SK-MEL-5 (cell line): ENCODE measurements at regions not wholly inside any gene's neighbourhood (a gene's known extent, or its start where the extent isn't known, plus 50 kb on each side); places are given as distances from the start of the nearest gene placed in this dataset.

Source experiments
- DNase-seq: peaks from one replicate; pipeline ENCODE4 v3.0.0-alpha.2; 2016; ENCODE audit warnings: low read depth, low spot score
- in situ Hi-C: cut with HindIII; loops from 2 replicates; pipeline ENCODE4 v1.10.0; 2016; ENCODE audit warnings: low sequenced_read_pairs, high pct_unique_total_duplicates, low pct_unique_long_range_greater_than_20kb

DNA sequence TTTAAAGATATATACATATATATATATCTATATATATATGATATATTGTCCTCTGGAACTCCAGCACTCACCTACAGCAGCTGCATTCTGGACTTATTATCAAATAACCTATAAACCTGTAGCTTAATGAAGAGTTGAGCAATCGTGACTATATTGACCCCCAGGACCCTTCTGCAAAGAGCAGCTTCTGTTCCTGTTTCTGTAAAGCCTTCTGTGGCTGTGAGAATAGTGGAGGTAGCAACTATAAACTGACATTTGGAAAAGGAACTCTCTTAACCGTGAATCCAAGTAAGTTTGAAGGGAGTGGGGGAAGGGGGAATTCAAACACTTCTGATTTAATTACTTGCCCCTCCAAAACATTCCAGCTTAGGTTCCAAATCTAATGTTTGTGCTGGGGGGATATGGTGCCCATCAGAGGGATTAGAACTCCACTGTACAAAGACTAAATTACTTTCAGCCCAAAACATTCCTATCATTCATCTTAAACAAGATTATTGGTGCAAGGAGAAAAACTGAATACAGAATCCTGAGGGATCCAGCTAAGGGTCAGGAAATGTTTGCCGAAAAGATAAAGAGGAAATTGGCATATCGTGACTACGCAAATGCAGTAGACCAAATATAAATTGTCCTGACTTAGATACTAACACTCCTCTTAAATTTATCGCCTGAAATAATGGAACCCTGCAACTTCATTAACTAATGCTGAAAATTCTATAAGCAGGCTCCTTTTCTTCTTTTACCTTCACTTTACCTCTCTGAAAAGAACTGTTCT lies 106.1 kb downstream of the DAD1 start:
- in situ Hi-C loops = no loop called here
- no peak for DNase-seq

DNA sequence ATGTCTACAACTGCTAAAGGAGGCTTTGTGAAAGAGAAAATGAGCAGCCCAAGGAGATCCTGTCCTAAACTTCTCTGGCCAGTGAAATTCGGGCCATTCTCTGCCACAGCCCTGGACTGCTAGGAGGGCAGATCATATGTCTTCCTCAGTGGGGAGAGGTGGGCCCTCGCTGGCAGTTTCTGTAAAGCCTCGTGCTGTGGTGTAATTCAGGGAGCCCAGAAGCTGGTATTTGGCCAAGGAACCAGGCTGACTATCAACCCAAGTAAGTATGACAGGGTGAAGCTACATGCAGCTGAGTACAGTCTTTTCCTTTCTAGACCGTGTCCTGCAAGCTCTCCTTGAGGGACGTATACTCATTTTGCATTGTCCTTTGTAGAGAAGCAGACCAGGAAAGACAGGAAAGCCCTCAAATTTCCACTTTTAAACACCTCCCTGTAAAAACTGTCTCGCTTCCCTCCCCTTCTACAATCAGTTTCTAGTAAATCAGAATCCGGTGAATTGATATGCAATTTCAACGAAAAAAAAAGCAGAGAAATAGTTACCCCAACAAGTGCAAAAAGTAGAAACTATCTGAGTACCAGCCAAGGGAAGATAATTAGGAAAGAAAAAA lies 106.8 kb downstream of the DAD1 start:
- in situ Hi-C loops = no loop called here
- DNase-seq = no peak

DNA sequence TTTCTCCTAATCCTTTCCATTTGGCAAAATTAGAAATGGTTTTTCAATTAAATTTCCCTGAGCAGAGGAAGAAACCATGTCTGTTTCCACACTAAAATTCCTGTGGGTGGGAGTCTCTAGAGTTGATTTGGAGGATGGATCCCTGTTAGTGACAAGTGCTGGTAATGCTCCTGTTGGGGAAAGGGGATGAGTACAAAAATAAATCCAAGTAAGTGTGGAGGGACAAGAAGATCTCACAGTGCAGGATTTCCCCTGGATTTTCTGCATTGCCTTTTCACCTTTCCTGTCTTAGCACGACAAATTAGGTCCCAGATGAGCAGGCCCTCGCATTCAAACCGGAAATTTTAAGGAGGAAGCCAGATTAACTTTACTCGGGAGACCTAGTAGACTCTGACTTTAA lies 107.5 kb downstream of the DAD1 start:
- in situ Hi-C loops = no loop called here

DNA sequence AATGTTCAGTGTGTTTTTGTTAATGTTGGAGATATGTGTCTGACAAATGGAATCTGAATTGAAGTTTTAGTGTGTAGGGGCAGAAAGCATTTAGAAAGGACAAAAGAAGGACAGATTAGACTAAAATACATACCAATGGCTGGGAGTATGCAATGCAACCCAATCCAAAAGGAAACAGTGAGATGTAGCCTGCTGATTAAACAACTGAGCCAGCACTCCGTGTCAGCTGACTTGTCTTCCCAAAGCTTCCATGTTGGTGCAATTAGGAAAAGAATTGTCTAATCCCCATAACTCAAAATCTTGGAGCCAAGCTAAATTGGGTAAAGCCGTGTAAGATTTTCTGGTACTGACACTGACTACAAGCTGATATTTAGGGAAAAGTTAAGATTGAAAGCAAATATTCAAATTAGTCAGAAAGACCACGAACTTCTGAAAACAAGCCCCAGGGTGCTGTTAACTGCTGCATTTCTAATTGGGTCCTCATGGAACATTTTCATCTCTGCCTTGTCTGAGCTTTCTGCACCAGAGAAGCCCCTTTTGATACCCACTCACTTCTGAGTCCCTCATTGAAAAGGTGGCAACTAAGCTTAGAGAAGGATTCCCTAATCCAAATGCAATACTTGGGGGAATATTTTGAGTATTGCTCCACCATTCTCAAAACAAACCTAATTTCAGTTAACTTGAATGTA lies 109.1 kb downstream of the DAD1 start:
- in situ Hi-C loops = no loop called here
- no peak for DNase-seq

More for the DNA sequence above, 107.5 kb downstream of the DAD1 start:
- no peak for DNase-seq

DNA sequence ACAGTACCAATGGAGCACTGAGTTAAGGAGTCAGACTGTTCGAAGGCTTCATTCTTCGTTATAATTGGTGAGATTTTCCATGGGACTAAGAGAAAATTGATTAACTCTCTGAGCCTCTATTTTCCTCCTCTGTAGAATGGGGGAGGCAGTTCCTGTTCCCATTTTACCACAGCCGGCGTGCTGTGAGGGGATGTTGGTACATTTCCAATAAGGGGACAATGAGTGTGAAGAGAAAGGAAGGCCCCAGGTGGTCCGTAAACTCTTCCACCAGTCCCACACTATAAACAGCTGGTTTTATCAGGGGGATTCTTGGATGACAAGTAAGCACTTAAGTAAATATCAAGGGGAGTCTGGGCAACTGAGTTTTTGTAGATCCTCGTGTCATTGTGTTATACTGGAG lies 109.9 kb downstream of the DAD1 start:
- DNase-seq = no peak
- in situ Hi-C loops = no loop called here

DNA sequence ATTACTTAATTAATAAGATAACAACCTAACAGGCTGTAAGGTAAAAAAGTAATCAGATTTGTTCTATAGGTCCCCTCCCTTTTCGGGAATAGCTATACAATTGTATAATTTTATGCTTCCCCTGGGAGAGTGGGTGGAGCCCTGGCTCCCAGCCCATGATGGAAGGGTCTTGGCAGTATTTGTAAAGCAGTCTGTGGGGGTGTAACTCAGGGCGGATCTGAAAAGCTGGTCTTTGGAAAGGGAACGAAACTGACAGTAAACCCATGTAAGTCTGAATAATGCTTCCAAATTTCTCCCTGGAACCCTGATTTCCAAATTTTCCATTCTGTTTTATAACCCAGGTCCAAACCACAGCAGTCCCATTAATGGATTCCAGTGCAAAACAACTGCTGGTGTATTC lies 110.4 kb downstream of the DAD1 start:
- in situ Hi-C loops = no loop called here
- no peak for DNase-seq

DNA sequence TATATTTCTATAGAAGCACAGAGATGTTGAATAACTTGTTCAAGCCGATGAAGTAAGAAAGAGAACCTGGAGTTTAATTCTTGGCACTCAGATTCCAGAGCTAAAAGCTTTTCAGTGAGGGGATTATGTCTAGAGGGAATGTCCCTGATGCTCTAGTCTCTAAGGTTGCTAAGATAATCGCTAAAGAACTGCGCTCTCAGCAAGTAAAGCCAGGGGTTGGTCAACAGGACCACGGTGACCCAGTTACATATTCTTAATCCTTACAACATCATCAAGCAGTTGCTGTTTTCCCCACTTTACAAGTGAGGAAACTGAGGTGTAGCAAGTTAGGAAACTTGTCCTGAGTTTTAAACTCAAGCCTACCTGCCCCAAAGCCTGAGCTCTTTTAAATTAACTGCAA lies 110.8 kb downstream of the DAD1 start:
- no peak for DNase-seq
- in situ Hi-C loops = no loop called here

DNA sequence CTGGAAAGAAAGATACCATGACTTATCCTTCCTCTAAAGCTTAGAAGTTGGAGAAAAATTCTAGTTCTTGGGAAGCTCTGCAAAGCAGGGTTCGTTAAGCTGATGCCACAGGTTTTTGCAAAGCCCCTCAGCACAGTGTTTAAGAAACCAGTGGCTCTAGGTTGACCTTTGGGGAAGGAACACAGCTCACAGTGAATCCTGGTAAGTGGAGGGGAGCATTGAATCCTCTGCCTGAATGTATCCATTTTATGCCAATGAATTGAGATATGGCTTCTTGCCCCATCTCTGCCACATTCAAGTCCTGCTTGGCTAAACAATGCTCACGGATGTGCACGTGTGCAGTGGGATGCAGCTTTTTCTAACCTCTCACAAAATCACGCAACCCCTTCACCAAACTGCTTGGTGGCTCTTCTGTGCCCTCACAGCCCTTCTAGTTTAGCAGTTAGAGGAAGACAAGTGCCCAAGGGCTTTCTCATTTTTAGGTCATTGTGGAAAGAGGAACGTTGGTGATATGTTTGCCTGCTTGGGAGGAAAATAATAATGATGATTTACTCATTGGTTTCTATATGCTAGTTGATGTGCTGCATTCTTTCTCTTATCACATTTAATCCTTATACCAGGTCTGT lies 111.3 kb downstream of the DAD1 start:
- DNase-seq = no peak
- in situ Hi-C loops = no loop called here

DNA sequence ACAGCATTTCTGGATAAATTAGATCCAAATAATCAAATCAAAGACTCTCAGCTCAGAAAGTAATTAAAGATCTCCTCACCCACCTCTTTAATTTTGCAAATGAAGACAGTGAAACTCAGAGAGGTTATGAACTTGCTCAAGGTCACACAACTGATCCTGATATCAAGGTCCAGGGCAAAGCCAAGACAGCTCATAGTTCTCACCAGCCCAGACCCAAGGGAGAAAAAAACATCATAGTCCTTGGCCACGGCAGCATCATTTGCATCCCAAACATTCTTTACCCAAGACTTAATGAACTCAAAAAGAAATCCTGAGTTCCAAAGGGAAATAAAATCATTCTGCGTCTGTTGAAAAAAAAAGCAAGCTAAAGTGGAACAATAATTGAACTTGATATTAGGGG lies 112.1 kb downstream of the DAD1 start:
- in situ Hi-C loops = no loop called here
- no peak for DNase-seq

DNA sequence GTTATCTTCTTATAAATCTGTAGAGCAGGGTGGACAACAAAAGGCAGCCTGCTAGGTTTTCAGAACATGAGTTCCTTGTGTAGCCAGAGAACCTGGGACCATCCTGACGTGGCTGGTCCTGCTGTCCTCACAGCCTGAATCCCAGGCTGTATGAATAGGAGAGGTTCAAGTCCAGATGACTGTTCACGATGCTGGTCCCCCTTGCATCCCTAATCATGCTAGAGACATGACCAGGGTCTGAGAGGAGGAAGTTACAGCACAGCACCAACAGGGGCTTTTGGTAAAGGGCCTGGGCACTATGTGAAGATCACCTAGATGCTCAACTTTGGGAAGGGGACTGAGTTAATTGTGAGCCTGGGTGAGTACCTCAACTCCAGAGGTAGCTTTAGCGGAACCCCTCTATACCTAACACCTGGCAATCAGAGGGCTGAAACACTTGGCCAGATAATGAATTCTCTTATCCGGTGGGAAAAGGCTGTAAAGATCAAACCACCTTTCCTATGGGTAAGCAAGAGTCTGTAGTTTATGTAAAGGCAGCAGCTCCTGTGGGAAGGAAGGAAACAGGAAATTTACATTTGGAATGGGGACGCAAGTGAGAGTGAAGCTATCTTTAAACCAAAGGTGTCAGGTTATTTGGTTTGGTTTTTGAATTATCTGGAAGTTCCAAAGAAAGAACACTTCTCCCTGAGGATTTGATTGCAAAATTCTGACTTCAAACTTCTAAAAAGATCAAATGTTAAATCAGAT lies 112.8 kb downstream of the DAD1 start:
- DNase-seq = no peak
- in situ Hi-C loops = no loop called here

DNA sequence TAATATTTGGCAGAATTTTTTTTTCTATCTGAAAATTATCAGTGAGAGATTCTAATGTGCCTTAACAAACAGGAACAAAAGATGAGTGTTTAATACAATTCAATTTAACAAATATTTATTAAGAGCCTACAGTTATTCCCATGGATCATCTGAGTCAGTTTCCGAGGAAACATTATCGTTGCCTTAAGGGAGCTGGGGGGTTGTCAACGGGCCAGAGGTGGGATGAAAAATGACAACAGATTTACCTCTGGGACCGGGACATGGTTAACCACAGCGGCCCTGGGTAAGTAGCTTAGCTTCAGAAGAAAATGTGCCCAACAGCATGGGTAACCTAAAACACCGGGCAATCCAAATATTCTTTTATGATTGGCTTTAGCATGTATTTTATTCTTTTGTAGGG lies 113.6 kb downstream of the DAD1 start:
- in situ Hi-C loops = no loop called here
- DNase-seq = no peak

DNA sequence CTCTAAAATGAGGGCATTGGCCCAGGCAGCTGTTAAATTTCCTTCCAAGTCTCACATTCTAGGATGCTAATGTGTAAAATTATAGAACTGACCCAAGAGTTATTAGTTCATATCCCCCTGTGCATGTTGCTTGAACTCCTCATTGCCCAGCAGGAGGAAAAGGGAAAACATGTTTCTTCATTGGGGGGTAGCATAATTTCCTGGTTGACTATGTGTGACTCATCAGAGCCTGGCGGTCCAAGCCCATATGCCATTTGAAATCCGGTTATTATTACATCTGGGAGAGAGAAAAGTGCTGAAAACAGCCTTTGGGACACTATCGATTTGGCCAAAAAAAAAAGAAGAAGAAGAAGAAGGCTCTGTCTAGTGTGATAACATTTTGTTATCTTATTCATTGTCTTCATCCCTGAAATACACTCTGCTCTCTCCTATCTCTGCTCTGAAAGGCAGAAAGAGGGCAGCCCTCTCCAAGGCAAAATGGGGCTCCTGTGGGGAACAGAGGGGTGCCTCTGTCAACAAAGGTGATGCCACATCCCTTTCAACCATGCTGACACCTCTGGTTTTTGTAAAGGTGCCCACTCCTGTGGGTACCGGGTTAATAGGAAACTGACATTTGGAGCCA lies 114.2 kb downstream of the DAD1 start:
- DNase-seq = no peak
- in situ Hi-C loops = no loop called here

DNA sequence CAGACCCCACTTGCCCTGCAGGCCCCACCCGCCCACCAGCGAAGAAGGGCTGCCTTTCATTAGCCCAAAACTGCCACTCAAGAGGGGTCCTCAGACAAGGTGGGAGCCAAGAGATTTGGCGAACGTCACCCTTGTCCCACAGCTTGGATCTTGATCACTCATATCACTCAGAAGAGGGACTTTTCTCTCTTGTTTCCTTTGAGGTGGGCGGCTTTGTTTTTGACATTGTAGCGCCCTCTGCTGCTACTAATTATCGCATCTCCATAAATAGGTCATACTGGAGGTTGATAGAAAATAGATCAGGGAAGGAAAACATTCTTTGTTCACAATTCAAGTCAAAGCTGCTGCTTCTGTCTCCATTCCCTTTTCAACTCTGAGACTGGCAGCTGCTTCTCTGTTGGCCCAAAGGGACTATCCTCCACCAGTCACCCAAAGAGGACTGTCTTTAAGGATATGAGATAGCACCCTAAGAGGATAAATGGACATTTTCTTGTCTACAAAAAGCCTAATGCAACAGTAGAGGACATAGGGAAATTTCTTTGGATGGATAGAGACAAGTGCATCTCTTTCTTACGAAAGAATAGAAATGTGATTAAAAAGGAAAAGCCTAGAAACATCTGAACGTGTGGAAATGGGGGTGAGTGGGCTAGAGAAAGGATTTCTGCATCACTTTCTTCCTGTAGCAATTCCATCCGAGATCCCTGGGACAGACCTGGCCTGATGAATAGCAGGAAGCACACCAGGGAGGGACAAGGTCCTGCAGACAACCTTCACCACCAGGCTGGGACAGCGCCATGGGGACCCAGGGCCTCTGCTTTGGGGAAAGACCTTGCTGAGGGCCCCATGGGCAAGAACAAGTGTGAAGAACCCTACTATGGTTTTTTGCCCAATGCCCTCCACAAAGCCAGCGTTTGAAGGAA lies 115.8 kb downstream of the DAD1 start:
- peak; percentile 66 for DNase-seq
- in situ Hi-C loops = no loop called here

DNA sequence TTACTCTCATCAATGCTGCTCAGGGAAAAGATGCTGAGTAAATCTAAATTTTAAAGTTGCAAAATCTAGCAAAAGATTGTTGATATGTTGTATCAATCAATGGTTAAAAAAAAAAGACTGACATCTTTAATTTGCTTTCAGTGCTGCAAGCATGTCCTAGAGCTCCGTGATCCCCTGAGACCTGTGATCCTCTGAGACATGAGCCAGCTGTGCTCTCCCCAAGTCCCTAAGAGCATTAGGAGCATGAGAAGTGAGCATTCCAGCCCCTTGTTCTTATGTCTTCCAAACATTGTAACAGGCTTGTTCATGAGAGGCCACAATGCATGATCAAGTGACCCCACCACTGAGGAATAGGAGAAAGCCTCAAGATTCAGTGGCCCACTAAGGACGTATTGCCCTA lies 116.6 kb downstream of the DAD1 start:
- in situ Hi-C loops = no loop called here
- no peak for DNase-seq

DNA sequence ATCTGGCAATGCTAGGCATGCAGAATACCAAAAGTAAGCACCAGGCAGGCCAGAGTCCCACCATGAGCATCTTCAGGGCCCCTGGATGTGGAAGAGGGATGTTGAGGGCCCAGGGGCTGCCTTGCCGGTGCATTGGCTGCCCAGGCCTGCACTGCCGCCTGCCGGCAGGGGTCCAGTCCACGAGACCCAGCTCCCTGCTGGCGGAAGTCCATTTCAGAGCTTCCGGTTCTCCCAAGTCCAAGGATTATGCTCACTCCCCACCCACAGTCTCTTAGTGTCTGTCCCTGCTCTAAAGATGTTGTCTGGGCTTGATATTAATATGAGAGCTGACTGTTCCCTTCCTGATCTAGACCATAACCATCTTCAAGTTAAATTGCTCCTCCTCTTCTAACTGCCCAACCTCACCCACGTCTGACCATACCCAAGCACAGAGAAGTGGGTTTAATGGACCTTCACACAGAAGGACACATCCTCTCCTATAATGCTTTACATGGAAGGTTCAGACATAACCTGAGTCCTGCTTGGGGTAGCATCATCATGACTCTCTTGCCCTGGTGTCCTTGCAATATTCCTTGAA lies 117.4 kb downstream of the DAD1 start:
- in situ Hi-C loops = no loop called here

DNA sequence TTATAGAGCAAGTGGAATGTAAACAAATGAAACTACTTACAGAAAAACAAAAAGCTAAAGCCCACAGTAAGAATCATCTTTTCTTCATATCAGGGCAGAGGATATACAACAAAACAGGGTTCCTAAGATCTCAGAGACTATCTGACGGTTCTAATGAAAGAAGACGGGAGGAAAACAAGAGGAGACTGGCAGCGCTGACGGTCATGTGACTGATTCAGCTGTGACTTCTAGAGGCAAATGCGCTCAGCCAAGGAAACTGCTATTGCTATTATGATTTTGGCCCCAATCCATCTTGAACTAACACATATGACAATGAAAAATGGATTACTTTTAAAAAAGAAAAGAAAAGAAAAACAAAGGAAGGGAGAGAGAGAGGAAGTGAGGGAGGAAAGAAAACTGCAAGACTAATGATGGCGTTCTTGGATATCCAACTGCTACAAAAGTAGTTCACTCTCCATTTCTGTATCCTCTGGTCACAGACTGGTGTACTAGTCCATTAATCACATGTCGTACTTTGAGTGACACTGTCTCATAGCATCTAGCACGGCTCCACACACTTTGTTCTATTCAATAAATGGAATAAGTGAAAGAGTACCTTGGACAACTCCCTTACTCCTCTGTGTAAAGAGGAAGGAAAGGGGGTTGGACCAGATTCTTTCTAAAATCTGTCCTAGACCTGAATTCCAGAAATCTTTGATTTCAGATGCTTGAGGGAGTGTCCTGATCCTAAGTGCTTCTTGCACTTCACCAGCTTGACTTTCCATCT lies 119.3 kb downstream of the DAD1 start:
- in situ Hi-C loops = no loop called here
- no peak for DNase-seq

More for the DNA sequence above, 117.4 kb downstream of the DAD1 start:
- DNase-seq = peak; percentile 70
